Testis (tissue), 2 donors: ENCODE measurements at regions not wholly inside any gene's neighbourhood (a gene's known extent, or its start where the extent isn't known, plus 50 kb on each side); places are given as distances from the start of the nearest gene placed in this dataset.

Source experiments
- DNase-seq: peaks from one replicate; pipeline ENCODE4 v3.0.0-alpha.2; 2019
- H3K27ac ChIP-seq, 2 donors: fragments of 200-600 bp; sonication (generic); one replicate each; pipeline ENCODE4 v1.5.1; 2019
- H3K27me3 ChIP-seq: fragments of 200-600 bp; sonication (generic); one replicate; pipeline ENCODE4 v1.5.1; 2019
- H3K36me3 ChIP-seq: fragments of 200-600 bp; sonication (generic); one replicate; pipeline ENCODE4 v1.5.1; 2017; ENCODE audit warnings: low read depth; ENCODE audit errors: missing control alignments
- H3K4me1 ChIP-seq: fragments of 200-600 bp; sonication (generic); one replicate; pipeline ENCODE4 v1.5.1; 2019
- H3K4me3 ChIP-seq, 2 donors: fragments of 200-600 bp; sonication (generic); one replicate each; pipeline ENCODE4 v1.5.1; 2017 to 2019
- H3K9me3 ChIP-seq: fragments of 200-600 bp; sonication (generic); one replicate; pipeline ENCODE4 v1.5.1; 2017
- POLR2A ChIP-seq: fragments of 450-650 bp; IDR thresholded peaks from one replicate; pipeline ENCODE4 v1.6.1; 2017; ENCODE audit warnings: antibody characterized with exemption, mild to moderate bottlenecking, moderate library complexity
- WGBS, 2 donors: methylation state at CpG; one replicate each; pipeline ENCODE4 v1.1.5; 2018; 5-methylcytosine and 5-hydroxymethylcytosine counted together
- intact Hi-C: fragments of 100-400 bp; cut with DNase I; formaldehyde crosslinking; loops from one replicate; pipeline ENCODE4 v1.15.1; 2023; ENCODE audit warnings: low total_unique reads
- TF ChIP-seq, protein P1 (sequence below), 3 experiments: fragments of 450-650 bp in 2 of 3; fragments of 200-600 bp in 1 of 3; sonication (generic) in 1 of 3; IDR thresholded peaks; one replicate each; pipeline ENCODE4 v1.5.1; 2016 to 2019; ENCODE audit warnings: antibody characterized with exemption in 3 of 3, mild to moderate bottlenecking in 2 of 3, moderate library complexity in 1 of 3

DNA sequence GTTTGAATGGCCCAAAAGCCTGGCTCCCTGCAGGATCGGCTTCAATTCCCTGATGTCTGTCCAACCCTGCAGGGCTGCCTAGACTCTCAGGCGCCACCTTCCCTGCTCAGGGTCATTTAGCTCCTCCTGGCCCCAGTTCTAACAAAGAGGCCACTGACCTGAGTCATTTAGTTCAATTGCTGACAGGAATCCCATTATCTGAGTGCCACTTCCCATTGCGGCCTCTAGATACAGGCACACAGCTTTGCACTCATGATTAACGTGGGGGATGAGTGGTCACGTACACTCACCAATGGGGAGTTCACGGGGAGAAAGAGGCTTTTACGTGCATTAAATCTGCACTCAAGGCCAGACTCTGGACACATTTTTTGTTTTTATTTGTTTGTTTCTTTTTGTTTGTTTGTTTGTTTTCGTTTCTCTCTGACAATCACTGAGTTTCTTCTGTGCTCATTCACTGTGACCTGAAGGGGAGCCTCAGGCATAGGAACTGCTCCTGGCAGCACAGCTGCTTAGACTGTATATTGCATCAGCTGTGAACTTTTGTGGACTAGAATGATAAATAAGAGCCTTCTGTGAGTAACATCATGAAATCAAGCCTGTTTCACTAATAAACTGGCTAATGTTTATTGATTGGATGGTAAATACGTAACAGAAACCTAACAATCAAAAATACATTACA lies 118.9 kb upstream of the CTNNA2 start:
- 33 to 39% methylated on average over 9 of the region's 9 CpGs for WGBS, 2 donors
- peak; percentile 58 for DNase-seq
- TF ChIP-seq, protein P1, sequence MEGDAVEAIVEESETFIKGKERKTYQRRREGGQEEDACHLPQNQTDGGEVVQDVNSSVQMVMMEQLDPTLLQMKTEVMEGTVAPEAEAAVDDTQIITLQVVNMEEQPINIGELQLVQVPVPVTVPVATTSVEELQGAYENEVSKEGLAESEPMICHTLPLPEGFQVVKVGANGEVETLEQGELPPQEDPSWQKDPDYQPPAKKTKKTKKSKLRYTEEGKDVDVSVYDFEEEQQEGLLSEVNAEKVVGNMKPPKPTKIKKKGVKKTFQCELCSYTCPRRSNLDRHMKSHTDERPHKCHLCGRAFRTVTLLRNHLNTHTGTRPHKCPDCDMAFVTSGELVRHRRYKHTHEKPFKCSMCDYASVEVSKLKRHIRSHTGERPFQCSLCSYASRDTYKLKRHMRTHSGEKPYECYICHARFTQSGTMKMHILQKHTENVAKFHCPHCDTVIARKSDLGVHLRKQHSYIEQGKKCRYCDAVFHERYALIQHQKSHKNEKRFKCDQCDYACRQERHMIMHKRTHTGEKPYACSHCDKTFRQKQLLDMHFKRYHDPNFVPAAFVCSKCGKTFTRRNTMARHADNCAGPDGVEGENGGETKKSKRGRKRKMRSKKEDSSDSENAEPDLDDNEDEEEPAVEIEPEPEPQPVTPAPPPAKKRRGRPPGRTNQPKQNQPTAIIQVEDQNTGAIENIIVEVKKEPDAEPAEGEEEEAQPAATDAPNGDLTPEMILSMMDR (IDR thresholded peaks at IDR 0.05) = no peak
- no peak for TF ChIP-seq POLR2A
- Histone ChIP-seq H3K27me3 (no peaks in the 10 kb centered on the region), H3K36me3 (no peaks in the 10 kb centered on the region), H3K4me3 (no peak overlapping the region), H3K9me3 (no peaks in the 10 kb centered on the region), H3K4me1 (no peaks in the 10 kb centered on the region), H3K27ac (no peak overlapping the region)
- intact Hi-C loops = no loop called here

DNA sequence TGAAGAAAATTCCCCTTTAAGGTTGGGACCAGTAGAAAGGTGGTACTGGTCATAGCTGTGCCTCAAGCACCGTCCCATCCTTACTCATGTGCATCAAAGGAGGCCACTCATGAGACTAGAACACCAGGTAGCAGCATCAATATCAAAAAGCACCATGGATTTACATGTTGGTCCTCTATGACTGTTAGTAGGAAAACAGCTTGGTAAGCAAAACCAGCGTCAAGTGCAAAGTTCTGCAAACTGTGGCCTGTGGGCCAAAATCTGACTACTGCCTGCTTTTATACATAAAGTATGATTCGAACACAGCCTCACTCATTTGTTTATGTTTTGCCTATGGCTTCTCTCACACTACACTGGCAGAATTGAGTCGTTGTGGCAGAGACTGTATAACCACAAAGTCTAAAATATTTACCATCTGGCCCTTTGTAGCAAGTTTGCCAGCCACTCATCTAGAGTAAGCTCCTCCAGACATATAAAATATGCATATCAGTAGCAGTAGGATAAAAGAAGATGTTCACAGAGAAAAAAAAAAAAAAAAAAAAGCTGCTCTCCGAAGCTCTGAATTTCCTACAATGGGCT lies 119.7 kb upstream of the CTNNA2 start:
- intact Hi-C loops = no loop called here
- no peak for DNase-seq
- H3K4me1 ChIP-seq = no peaks in the 10 kb centered on the region
- H3K9me3 ChIP-seq = no peaks in the 10 kb centered on the region
- H3K36me3 ChIP-seq = no peaks in the 10 kb centered on the region
- 53 to 60% methylated on average over 5 of the region's 5 CpGs for WGBS, 2 donors
- TF ChIP-seq, protein P1 (IDR thresholded peaks at IDR 0.05) = no peak
- TF ChIP-seq POLR2A = no peak
- no peak overlapping the region for H3K27ac ChIP-seq
- no peak overlapping the region for H3K4me3 ChIP-seq
- H3K27me3 ChIP-seq = no peaks in the 10 kb centered on the region

DNA sequence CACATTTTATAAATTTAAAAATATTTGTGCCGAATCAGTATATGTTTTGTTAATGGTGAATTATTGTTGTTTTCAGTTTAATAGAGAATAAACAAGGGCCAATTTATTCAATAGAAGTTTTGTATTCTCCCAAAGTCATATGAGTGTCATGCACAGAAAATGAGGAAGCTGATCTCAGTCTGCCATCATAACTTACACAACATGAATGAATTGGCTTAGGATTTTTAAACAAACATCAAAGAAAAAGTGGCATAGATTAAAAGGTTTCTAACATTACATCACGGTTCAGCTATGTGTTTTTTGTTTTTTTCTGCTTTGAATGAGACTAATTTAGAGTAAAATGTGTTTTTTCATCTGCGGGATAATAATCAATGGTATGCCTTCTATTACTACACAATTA lies 123.4 kb upstream of the CTNNA2 start:
- intact Hi-C loops = no loop called here
- 76 to 79% methylated on average over 3 of the region's 3 CpGs for WGBS, 2 donors
- Histone ChIP-seq H3K36me3 (no peaks in the 10 kb centered on the region), H3K27ac (no peak overlapping the region), H3K9me3 (no peaks in the 10 kb centered on the region), H3K27me3 (no peaks in the 10 kb centered on the region), H3K4me3 (no peak overlapping the region), H3K4me1 (no peaks in the 10 kb centered on the region)
- DNase-seq = no peak
- TF ChIP-seq POLR2A = no peak
- TF ChIP-seq, protein P1 (IDR thresholded peaks at IDR 0.05) = no peak

DNA sequence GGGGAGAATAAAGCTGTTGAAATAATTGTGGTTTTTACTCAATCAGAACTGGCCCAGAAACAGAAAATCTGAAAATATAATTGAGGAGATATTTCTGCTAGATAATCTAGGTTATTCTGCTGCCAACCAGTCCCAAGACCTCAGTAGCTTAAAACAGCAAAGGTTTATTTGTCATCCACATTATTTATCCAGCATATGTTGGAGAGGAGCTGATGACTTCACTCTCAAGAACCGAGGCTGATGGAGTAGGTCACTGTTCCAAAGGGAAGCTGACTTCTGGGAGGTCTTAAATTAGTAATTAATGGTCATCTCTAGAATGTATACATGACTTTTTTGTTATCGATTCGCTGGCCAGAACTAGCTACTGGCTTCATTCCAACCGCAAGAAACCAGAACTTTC lies 124.8 kb upstream of the CTNNA2 start:
- H3K9me3 ChIP-seq = no peaks in the 10 kb centered on the region
- no peak overlapping the region for H3K27ac ChIP-seq
- H3K36me3 ChIP-seq = no peaks in the 10 kb centered on the region
- DNase-seq = no peak
- no peaks in the 10 kb centered on the region for H3K27me3 ChIP-seq
- H3K4me1 ChIP-seq = no peaks in the 10 kb centered on the region
- TF ChIP-seq POLR2A = no peak
- TF ChIP-seq, protein P1 (IDR thresholded peaks at IDR 0.05) = no peak
- no peak overlapping the region for H3K4me3 ChIP-seq
- WGBS, 2 donors = 76 to 84% methylated on average over 4 of the region's 4 CpGs
- intact Hi-C loops = no loop called here

DNA sequence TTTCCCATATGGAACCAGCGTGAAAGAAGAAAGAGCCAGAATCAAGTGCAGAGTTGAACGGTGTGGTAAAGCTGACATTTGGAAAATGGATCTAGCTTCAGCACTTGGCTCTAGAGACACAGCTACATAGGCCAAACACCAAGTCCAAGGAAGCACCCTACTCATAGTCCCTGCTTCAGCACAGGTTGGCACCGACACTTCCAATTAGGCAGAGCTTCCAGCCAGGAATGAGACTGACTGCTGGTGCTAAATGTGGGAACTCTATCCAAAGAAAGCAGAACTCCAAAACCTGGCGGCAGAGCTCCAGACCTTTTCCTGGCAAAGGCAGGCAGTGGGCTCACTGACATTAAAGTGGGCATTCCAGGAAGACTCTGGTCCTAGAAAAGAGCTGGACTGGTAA lies 125.4 kb upstream of the CTNNA2 start:
- H3K9me3 ChIP-seq = no peaks in the 10 kb centered on the region
- no peaks in the 10 kb centered on the region for H3K27me3 ChIP-seq
- TF ChIP-seq, protein P1 (IDR thresholded peaks at IDR 0.05) = no peak
- no peak for TF ChIP-seq POLR2A
- no peaks in the 10 kb centered on the region for H3K4me1 ChIP-seq
- no peaks in the 10 kb centered on the region for H3K36me3 ChIP-seq
- 91 to 94% methylated on average over 4 of the region's 4 CpGs for WGBS, 2 donors
- DNase-seq = no peak
- H3K27ac ChIP-seq = no peak overlapping the region
- intact Hi-C loops = no loop called here
- no peak overlapping the region for H3K4me3 ChIP-seq
